Stimulated activated CD4-positive, alpha-beta T cell treated with anti-CD3 and anti-CD28 coated beads, Interleukin-15, amount 100 ng/mL, for 1 hour (primary cell): ENCODE measurements at regions not wholly inside any gene's neighbourhood (a gene's known extent, or its start where the extent isn't known, plus 50 kb on each side); places are given as distances from the start of the nearest gene placed in this dataset.

Source experiments
- DNase-seq, 2 donors: peaks; one replicate each; pipeline ENCODE4 v3.0.0-alpha.2; 2020; ENCODE audit warnings: low read depth in 1 of 2, low spot score in 1 of 2

DNA sequence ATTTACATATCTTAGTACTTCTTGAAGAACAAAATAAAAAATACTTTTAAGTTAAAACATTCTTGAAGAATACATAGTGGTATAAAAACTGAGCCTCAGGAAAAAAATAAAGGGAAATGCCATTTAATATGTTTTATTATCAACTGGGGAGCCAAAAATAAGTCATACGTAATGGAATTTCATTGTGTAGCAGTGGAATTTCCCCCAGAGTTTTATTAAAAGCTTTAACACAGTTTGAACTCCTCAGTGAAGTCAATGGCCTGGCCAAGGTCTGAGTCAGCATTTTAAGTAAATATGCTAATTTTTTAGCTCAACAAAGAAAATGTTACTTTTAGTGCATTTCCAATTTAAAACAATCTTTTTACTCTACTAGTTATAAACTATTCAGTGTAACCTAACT, 350.1 kb upstream of the ATP2B1 start:
- DNase-seq: no peak

DNA sequence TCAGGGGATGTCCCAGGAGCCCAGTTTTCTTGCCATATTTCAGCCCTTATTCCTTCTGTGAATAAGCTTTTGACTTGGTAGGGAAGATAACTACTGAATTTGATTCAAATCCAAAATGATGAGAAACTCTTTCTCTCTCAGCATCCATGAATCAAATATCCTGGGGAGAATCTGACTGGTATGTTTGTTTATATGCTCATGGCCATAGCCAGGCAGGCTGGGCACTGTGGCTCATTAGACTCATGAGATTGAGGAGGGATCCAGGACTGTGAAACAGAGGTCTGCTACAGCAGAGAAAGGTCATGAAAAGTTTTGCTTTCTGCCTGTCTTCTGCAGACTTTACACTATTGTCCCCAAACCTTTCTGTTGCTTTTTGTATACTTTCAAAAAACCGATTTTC, 346.4 kb upstream of the ATP2B1 start:
- DNase-seq: no peak

DNA sequence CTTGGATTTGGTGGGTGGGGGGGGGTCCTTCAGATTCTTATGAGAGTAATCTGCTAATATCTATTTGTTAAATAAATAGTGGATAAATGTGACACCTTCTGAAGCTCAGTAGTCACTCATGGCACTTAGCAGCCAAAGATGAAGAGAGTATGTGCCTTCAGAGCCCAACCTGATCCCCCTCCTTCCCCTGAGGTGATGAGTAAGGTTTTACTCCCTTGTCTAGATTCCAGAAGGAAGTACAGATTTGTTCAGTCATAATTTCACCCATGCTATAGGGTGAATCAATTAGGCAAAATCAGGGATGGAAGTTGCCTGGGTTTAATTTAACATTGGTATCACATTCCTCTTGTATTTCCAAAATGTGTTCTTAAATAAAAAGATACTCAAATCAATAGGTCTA, 340.3 kb upstream of the ATP2B1 start:
- no peak for DNase-seq

DNA sequence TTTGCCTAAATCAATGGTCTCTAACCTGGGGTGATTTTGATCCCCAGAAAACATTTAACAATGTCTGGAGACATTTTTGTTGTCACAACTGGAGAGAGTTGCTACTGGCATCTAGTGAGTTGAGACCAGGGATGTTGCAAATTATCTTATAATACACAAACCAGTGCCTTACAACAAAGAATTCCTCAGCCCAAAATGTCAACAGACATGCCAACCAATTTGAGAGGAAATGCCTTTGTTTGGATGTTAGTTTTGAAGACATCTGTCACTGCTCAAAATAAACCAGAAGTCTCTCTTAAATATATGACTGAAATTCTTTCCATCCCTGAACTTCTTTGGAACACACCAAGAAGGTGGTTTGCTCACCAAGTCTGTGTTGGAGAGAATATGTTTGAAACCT, 336.9 kb upstream of the ATP2B1 start:
- no peak for DNase-seq

DNA sequence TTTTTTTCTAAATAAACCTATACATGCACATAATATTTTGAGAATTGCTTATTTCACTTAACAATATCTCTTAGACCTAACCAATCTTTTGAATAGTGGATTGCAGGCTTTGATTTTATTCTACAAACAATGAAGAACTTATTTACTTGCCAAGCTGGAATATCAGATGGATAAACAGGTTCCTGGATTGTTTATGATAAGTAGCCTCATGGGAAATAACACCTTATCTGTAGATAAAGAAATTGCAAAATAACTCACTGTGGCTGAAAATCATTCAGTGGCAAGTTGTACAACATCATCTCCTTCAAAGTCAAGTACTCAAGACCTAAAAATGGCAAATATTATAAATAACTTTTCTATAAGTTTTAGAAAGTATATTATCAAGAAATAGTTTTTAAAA, 335.4 kb upstream of the ATP2B1 start:
- DNase-seq: no peak

DNA sequence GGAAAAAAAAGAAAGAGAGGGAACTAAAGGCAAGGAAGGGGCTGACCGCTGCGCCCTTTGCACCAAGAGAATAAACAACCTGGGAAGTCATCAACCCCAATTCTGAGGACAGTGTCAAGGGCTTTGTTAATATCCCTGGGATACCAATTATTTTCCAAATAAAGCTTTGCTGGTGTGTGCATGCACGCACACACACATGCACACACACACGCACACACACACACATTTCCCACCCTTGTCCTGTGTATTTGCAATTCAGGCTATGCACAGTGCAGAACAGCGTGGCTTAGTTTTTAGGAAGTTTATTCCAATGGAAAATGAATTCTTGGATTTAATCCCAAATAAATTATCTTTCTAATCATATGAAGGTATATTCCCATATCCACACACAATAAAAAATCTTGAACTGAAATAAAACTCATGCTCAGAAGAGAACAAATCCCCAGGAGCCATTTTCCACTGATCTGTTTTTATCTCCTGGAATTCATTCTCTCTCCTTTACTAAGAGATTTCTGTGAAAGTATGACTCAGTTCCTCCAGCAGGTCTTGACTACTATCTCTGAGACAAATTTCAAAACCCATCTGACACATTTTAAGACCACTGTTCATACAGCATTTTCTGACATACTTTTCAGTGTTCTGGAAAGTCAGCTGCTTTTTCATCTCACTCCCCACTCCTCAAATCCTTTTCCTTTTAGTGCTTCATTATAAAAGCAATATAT, 334.4 kb upstream of the ATP2B1 start:
- no peak for DNase-seq

DNA sequence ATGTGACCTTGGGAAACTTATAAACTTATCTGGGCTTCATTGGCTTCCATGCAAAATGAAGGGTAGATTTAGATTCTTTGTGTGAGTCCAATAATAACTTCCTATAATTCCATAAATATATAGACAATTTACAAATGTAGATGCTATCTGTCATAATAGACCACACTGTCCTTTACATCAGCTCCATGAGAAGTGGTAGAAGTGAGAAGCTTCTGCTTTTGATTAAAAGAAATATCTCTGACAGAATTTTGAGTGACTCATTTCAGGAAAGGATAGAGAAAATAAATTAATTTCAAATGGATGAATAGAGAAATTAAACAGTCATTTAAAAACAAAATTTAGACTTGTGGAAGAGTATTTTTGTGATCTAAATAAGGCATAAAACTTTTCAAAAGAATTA, 329.7 kb upstream of the ATP2B1 start:
- DNase-seq: no peak

- no peak for DNase-seq
Observed at GRCh38 chr12:90037740-90038139, 329.1 kb upstream of the ATP2B1 start.

DNA sequence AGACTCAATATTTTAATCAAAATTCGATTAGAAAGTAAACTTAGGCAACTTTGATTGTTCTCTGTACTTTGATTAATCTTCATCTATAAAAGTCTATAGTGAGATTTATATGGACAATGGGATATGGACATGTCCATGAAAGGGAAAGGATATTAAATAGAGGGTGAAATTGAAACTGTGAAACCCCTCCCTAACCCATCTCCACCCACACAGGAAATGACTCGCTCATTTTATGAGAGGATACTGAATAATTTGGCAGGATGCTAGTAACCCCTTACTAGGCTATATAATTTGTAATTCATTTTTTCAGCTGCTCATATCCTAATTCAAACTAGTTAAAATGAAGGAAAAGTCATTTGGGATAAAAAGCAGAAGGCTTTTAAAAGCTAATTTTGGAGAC, 328.0 kb upstream of the ATP2B1 start:
- DNase-seq: no peak

- DNase-seq: no peak
Observed at GRCh38 chr12:90030726-90031125, 322.1 kb upstream of the ATP2B1 start.

- no peak for DNase-seq
Observed at GRCh38 chr12:90029317-90029716, 320.7 kb upstream of the ATP2B1 start.

DNA sequence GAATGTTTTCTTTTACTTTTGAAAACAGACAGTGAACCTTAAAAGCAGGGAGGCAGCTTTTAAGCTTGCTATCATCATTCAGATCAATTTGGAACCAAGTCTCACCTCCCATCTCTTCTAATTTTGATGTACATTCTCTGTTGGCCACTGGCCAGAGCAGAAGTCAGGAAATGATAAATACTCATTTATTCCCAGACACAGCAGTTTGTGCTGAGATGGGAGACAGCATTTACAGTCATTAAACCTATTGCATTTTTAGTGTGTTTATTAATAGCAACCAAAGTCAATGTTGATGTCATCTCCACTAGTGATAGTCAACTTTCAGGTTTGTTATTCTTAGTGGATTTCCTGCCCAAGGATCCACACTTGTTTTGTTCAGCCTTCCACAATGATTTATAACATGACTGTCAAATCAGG, 320.0 kb upstream of the ATP2B1 start:
- DNase-seq: no peak

GRCh38 chr12:90027889-90028634, 319.4 kb upstream of the ATP2B1 start:
- no peak for DNase-seq

DNA sequence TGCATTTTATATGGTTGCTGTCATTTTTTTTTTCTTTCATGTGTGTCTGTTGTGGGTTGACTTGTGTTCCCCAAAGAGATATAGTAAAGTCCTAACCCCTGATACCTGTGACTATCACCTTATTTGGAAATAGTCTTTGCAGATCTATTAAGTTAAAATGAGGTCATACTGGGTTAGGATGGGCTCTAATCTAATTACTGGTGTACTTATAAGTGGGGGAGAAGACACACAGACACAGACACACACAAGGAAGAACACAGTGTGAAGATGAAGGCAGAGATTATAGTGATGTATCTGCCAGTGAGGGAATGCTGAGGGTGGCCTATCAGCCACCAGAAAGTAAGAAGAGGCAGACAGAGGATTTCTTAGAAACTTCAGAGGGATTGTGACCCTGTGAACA, 318.4 kb upstream of the ATP2B1 start:
- no peak for DNase-seq

GRCh38 chr12:90026516-90026915, 317.9 kb upstream of the ATP2B1 start:
- DNase-seq: no peak

DNA sequence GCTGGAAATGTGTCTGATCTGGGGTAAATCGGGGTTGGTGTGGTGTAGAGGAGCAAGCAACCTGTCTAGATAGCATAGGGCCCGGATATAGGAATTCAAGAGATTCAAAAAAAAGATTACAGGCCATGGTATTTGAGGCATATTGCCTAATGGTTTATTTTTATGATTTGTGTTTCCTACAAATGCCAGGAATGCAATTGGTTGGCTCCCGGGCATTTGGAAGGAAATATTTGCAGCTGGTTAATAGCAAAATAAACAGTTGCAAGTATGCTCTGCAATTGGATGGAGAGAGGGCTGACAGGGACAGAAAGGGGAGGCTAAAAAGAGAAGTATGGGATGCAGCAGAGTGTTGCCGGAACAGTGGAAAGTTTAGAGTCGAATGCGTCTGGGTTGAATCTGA, 315.6 kb upstream of the ATP2B1 start:
- no peak for DNase-seq

- no peak for DNase-seq
Observed at GRCh38 chr12:90023207-90023900, 314.7 kb upstream of the ATP2B1 start.

GRCh38 chr12:90021795-90022440, 313.3 kb upstream of the ATP2B1 start:
- DNase-seq: no peak

DNA sequence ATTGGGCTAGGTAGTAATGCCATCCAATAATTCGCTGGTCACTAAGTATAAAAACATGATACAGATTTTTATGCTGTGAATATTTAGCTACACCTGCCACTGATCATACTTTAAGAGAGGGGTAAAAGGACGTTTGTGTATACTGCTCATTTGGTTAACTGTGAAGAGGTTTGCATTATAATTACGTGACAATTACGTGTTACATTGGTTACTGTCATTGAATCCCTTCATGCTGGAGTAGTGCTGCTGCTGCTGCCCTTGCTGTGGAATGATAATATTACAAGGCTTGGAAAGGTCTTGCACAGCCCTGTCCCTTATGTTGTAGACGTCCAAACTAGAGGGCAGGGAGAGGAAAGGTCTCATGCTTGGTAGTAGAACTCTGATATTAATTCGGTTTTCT, 312.2 kb upstream of the ATP2B1 start:
- DNase-seq: no peak

DNA sequence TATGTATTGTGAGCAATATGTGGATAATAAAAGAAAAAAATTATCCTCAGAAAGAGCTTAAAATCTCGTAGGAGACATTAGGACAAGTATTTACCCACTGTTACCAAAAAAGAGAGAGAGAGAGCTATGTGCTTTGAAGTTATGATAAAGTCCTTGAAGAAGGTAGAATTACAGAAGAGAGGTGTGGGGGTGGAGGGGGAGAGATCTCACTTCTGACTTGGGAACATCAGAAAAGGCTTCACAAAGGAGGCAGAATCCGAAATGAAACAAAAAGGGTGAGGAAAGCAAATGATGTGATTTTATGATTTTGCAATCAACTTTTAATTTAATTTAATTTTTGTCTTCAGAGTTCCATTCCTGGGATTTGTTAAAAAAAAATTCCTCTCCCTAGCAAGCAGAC, 311.8 kb upstream of the ATP2B1 start:
- DNase-seq: no peak

DNA sequence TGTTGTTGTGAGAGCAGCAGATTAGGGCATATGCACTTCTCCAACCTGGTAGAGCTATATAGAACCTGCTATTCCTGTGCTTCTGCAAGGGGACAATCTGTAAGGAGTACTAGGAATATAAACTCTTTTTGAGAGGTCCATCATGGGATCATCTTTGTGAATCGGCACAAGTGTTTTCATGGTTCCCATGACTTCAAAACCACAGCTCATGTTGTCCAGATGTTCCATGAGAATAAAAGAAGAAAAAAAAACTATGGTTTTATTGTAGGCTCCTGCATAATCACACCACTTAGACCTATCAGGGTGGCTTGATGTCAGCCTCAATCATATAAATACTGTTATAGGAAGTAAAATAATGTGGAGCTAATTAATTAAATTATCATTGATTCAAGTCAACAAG, 311.4 kb upstream of the ATP2B1 start:
- DNase-seq: no peak

GRCh38 chr12:90017316-90017715, 308.7 kb upstream of the ATP2B1 start:
- DNase-seq: no peak
